ENCODE measurements at regions not wholly inside any gene's neighbourhood (a gene's known extent, or its start where the extent isn't known, plus 50 kb on each side); places are given as distances from the start of the nearest gene placed in this dataset.

DNA sequence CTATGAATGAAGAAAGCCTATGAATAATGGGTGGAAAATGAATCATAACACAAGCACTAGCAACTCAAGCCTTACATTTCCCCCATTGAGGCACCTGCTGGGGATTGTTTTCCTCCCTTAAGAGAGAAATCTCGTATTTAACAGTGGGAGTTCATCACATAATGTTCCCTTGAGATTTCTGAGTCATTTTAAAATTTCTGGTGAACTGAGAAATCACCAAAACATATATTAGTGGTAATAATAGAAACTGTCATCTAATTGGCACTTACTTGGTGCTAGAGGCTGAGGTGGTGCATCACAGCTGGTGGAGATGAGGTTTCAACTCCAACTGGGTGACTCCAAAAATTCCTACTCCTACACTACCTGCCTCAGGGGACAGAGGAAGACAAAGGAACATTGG, 561.3 kb upstream of the LCORL start:
- DNase-seq (ENCODE audit: low read depth), result no peak

DNA sequence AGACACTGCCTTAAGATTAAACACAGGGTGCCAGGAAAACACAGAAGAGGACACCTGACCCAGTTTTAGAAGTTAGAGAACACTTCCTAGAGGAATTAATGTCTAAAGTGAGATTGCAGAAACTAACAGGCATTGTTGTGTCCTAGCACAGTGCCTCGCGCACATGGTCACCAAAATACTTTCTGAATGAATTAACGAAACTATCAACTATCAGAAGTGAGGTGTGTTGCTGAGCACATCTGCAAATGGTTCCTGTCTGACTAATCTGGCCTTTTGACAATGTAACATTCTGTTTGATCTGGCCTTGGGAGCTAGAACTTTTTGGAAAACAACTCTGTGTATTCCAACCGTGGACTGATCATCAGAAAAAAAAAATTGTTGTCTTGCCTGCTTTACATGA, 556.8 kb upstream of the LCORL start:
- no peak for DNase-seq (ENCODE audit: low read depth)

DNA sequence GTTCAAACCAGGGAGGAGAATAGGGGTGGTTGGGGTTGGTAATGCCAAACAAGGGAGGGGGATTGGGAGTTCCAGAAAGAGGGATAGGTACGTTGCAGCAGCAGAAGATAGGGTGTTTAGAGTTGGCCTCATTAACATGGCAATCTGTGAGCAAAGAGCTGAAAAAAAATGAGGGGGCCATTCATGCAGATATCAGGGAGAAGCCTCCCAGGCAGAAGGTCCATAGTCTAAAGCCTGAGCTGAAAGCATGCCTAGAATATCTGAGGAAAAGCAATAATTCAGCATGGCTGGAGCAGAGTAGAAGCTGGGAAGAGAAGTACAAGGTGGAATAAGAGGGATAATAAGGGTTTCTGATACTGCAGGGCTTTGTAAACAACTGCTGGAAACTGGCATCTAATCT, 550.9 kb upstream of the LCORL start:
- no peak for DNase-seq (ENCODE audit: low read depth)

GRCh38 chr4:18571301-18571761, 549.8 kb upstream of the LCORL start:
- peak; percentile 46 for DNase-seq (ENCODE audit: low read depth)

DNA sequence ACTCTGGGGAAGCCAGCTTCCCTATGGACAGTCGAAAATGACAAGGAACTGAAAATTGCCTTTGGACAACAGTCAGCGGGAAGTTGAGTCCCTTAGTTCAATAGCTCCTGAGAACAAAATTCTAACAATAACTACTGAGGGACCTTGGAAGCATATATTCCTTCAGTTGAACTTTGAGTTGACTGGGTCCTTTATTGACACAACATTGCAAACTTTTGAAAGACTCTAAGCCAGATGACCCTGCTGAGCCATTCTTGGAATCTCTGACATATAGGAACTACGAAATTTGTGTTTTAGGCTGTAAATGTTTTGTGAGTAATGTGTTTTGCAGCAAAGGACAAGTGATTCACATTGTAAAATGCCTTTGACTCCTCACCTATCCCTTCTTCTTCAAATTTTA, 548.8 kb upstream of the LCORL start:
- no peak for DNase-seq (ENCODE audit: low read depth)

DNA sequence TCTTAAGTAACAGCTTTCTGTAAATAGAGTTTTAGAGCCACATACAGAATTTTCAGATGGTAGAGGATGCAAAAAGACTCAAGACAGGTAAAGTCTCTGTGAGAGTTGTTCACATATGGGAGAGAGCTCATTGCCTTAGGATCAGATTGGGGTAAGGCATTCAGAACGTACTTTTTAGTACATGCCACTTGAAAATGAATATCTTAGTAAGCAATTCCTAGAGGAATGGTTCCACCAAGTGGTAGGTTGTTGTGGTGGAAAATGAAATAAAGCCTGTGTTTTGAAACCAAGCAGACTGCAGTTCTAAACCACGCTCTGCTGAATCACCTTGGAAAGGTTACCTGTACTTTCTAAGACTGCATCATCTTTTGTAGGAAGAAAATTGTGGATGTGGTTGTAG, 547.0 kb upstream of the LCORL start:
- DNase-seq (ENCODE audit: low read depth), result peak; percentile 36

GRCh38 chr4:18566970-18567799, 545.6 kb upstream of the LCORL start:
- no peak for DNase-seq (ENCODE audit: low read depth)

- no peak for DNase-seq (ENCODE audit: low read depth)
Measured at GRCh38 chr4:18559492-18559891, 537.9 kb upstream of the LCORL start.

- no peak for DNase-seq (ENCODE audit: low read depth)
Measured at GRCh38 chr4:18556402-18556801, 534.8 kb upstream of the LCORL start.

DNA sequence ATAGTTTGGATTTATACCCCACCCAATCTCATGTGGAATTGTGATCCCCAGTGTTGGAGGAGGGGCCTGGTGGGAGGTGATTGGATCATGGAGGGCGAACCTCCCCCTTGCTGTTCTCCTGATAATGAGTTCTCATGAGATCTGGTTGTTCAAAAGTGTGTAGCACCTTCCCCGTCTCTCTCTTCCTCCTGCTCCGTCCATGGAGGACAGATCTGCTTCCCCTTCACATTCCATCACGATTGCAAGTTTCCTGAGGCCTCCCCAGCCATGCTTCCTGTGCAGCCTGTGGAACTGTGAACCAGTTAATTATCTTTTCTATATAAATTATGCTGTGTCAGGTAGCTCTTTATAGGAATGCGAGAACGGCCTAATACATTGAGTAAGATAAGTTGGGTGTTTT, 518.8 kb upstream of the LCORL start:
- no peak for DNase-seq (ENCODE audit: low read depth)

DNA sequence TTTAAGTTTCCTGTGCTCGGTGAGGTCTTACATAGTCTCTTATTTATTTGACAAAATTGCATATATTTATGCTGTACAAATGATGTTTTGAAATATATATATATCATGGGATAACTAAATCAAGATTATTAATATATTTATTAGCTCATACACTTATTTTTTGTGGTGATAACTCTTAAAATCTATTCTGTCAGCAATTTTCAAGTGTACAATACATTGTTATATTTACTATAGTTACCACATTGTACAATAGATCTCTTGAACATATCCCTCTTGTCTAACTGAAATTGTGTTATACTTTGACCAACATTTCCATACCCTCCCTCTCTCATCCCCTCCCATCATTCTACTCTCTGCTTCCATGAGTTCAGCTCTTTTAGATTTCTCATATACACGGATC, 516.6 kb upstream of the LCORL start:
- DNase-seq (ENCODE audit: low read depth), result no peak

GRCh38 chr4:18536428-18536827, 514.9 kb upstream of the LCORL start:
- DNase-seq (ENCODE audit: low read depth), result no peak

DNA sequence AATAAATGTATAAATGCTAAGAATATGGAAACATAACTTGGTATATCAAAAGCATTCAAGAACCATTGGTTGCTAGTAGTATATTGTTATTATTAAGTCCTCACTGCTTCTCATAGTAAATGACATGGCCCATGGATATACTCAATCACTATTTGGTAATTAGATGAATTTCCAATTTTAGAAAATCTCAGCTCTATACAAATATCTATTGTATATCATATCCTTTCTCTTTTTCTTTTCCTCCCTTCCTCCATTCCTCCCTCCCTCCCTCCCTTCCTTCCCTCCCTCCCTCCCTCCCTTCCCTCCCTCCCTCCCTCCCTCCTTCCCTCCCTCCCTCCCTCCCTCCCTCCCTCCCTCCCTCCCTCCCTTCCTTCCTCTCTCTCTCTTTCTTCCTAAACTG, 514.4 kb upstream of the LCORL start:
- no peak for DNase-seq (ENCODE audit: low read depth)

- DNase-seq (ENCODE audit: low read depth), result no peak
Measured at GRCh38 chr4:18533262-18533775, 511.8 kb upstream of the LCORL start.

GRCh38 chr4:18531731-18532130, 510.2 kb upstream of the LCORL start:
- no peak for DNase-seq (ENCODE audit: low read depth)

GRCh38 chr4:18529482-18529881, 507.9 kb upstream of the LCORL start:
- DNase-seq (ENCODE audit: low read depth), result no peak

DNA sequence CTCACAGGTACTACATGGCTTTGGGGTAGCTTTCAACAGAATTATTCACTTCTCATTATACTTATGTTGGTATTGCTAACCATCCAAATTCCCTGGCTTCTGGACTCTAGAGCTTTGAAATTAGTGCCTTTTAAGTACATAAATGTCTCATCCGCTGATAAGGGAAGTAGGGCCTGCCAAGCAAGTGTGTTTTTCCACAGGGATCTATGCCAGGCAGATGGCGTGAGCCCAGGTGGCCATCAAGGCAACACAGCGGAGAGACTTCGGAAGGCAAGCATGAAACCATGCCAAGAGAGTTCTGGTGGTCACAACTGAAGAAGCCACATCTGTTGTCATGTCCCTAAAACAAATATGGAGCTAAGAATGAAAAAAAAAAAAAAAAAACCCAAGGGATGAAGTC, 503.1 kb upstream of the LCORL start:
- no peak for DNase-seq (ENCODE audit: low read depth)

GRCh38 chr4:18518098-18518497, 496.5 kb upstream of the LCORL start:
- no peak for DNase-seq (ENCODE audit: low read depth)

DNA sequence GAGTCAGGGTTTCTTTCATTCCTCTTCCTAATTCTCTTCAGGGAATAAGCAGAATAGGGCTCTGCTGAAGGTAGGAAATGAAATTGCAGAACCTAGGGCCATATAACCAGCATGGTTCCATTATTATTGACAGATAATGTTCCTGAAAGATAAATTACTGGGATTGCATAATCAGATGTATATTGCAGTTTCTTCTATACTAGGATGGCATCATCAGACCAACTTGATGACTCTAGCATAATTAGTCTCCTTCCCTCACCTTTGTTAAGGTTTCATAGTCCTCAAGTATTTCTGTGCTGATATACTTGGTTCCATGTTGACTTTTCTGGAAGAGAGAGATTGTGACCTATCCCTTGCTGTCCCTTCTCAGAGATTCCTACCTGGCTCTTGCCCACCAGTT, 492.3 kb upstream of the LCORL start:
- DNase-seq (ENCODE audit: low read depth), result no peak

DNA sequence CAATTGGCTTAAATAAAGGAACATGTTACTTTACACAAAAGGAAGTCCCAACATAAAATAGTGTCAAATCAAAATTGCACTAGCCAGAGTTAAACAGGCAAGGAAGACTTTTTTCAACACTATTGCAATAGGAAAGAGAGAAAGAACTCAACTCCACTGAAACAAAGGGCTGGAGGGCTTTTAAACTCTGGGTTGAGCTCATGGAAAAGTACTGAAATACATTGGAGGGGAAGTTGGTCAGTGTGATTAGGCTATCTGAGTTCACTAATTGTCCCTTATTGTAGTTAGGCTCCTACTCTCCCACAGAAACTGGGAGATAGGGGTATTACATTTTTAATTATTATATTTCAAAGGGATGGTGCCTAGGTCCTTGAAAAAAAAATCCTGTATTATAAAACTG, 491.2 kb upstream of the LCORL start:
- no peak for DNase-seq (ENCODE audit: low read depth)

- DNase-seq (ENCODE audit: low read depth), result no peak
Measured at GRCh38 chr4:18511727-18512126, 490.2 kb upstream of the LCORL start.

DNA sequence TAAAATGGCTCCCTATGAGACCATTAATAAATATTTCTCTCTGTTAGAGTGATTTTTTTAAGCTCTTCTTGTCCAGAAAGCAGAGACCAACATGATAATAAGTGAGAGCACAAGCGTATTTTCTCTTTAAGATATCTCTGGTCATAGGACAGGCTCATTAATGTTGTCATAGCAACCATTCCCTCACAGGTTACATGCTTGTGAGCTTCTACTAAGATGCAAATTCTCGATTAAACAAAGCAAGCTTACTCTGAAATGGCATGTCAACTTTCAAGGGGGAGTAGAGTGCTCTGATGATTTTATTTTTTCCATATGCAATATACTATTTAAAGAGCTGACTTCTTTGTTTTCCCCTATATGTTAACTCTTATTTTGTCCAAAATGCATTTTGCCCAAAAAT, 487.2 kb upstream of the LCORL start:
- DNase-seq (ENCODE audit: low read depth), result no peak

- no peak for DNase-seq (ENCODE audit: low read depth)
Measured at GRCh38 chr4:18480928-18481327, 459.4 kb upstream of the LCORL start.

DNA sequence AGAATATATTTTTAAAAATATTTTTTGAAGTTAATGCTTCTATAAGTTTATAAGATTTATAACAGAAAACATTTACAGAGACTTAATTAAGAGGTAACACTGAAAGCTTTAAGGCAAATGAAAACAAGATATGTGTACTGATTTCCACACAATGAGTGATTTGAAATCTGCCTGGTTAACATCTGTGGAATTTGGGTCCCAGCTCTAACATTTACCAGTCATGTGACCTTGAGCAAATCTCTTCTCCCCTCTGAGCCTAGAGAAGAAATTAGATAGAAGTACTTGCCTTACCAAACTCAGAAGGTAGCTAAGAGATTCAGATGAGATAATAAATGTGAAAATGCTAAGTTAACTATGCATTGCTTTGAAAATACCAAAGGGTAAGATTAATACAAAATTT, 458.8 kb upstream of the LCORL start:
- DNase-seq (ENCODE audit: low read depth), result no peak
